Parathyroid adenoma (tissue), 2 donors: ENCODE measurements at regions not wholly inside any gene's neighbourhood (a gene's known extent, or its start where the extent isn't known, plus 50 kb on each side); places are given as distances from the start of the nearest gene placed in this dataset.
A peak's percentile ranks its signal among the peaks of the same experiment; 100 is the strongest.

Experiments
- H2AFZ ChIP-seq: fragments of 300-600 bp; sonication (generic); one replicate; pipeline ENCODE4 v1.7.0; 2017; ENCODE audit warnings: antibody characterized with exemption, mild to moderate bottlenecking
- H3K27ac ChIP-seq: fragments of 300-600 bp; sonication (generic); one replicate; pipeline ENCODE4 v1.7.0; 2017
- H3K27me3 ChIP-seq: fragments of 300-600 bp; sonication (generic); one replicate; pipeline ENCODE4 v1.7.0; 2017; ENCODE audit warnings: low read length; ENCODE audit not compliant: control insufficient read depth, insufficient read depth
- H3K36me3 ChIP-seq: fragments of 300-600 bp; sonication (generic); one replicate; pipeline ENCODE4 v1.7.0; 2017; ENCODE audit warnings: low read length; ENCODE audit not compliant: control insufficient read depth, insufficient read depth
- H3K4me1 ChIP-seq: fragments of 300-600 bp; sonication (generic); one replicate; pipeline ENCODE4 v1.7.0; 2017; ENCODE audit warnings: control low read depth
- H3K4me2 ChIP-seq: fragments of 300-600 bp; sonication (generic); one replicate; pipeline ENCODE4 v1.7.0; 2017; ENCODE audit warnings: low read length
- H3K4me3 ChIP-seq: fragments of 300-600 bp; sonication (generic); one replicate; pipeline ENCODE4 v1.7.0; 2017; ENCODE audit warnings: low read depth, low read length
- H3K79me2 ChIP-seq: fragments of 300-600 bp; sonication (generic); one replicate; pipeline ENCODE4 v1.7.0; 2017; ENCODE audit warnings: control low read depth
- H3K9ac ChIP-seq: fragments of 300-600 bp; sonication (generic); one replicate; pipeline ENCODE4 v1.7.0; 2017; ENCODE audit warnings: mild to moderate bottlenecking
- H3K9me3 ChIP-seq: fragments of 300-600 bp; sonication (generic); one replicate; pipeline ENCODE4 v1.7.0; 2017; ENCODE audit warnings: low read length; ENCODE audit not compliant: control insufficient read depth
- CTCF ChIP-seq: fragments of 300-600 bp; sonication (generic); IDR thresholded peaks from one replicate; pipeline ENCODE4 v1.7.0; 2017; ENCODE audit warnings: antibody characterized with exemption, mild to moderate bottlenecking
- donor health status: primary hyperparathyroidism.

DNA sequence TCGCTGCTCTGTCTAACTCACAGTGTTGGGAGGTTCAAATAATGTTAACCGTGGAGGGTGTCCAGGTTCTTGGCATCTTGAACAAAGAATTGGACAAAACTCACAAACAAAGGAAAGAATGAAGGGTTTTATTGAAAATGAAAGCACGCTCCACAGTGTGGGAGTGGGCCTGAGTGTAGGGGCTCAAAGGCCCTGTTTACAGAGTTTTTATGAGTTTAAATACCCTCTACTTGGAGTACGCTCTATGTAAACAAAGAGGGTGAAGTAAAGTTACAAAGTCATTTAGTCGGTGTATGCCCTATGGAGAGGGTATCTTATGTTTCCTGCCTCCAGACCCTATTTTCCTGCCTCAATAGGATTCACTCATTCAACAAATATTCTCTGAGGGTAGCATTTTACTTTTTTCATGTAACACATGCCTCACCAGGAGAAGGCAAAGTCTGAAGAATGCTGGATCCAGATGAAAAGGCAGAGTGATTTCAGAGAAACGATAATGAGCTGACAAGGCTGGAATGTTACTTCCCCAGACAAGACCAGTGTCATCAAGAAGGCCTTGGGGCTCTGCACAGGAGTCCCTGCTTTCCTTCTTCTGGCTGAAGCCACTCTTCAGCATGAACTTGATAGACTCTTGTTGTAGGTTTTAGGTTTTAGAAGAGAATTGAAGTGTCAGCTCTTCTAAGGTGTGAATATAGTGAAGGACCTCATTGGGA, 163.6 kb downstream of the FAM43A start:
- H3K36me3 ChIP-seq = no peaks in the 10 kb centered on the region
- no peaks in the 10 kb centered on the region for H3K27me3 ChIP-seq
- H3K79me2 ChIP-seq = no peaks in the 10 kb centered on the region
- no peak overlapping the region for H2AFZ ChIP-seq
- H3K9me3 ChIP-seq = no peaks in the 10 kb centered on the region
- H3K4me2 ChIP-seq = no peak overlapping the region
- TF ChIP-seq CTCF = no peak
- no peak overlapping the region for H3K4me3 ChIP-seq
- H3K4me1 ChIP-seq = no peaks in the 10 kb centered on the region
- no peak overlapping the region for H3K27ac ChIP-seq
- H3K9ac ChIP-seq = no peak overlapping the region

DNA sequence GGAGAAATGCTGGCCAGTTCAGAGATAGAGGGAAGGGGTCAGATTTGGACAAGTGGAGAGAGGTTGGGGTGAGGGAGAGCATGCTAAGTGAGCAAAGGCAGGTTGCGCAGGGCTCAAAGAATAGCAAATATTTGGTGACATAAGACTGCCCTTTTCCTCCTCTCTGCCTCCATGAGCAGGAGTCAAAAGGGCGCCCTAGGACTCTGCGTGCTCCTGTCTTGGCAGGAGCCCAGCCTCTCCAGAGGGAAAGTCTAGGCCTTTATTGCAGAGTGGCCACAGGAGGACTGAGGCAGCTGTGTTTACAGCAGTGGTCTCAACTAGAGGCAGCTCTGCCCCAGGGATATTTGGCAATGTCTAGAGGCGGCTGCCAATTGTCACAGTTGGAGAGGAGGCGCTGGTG, 165.6 kb downstream of the FAM43A start:
- Histone ChIP-seq H3K27ac (no peak overlapping the region), H3K4me1 (no peaks in the 10 kb centered on the region), H2AFZ (no peak overlapping the region), H3K9me3 (no peaks in the 10 kb centered on the region), H3K4me3 (no peak overlapping the region), H3K27me3 (no peaks in the 10 kb centered on the region), H3K36me3 (no peaks in the 10 kb centered on the region), H3K79me2 (no peaks in the 10 kb centered on the region), H3K9ac (no peak overlapping the region), H3K4me2 (no peak overlapping the region)
- no peak for TF ChIP-seq CTCF

GRCh38 chr3:194851941-194852340, 166.3 kb downstream of the FAM43A start:
- Histone ChIP-seq H3K9me3 (no peaks in the 10 kb centered on the region), H3K4me1 (no peaks in the 10 kb centered on the region), H3K4me2 (no peak overlapping the region), H3K27me3 (no peaks in the 10 kb centered on the region), H3K27ac (no peak overlapping the region), H3K4me3 (no peak overlapping the region), H3K79me2 (no peaks in the 10 kb centered on the region), H2AFZ (no peak overlapping the region), H3K9ac (no peak overlapping the region), H3K36me3 (no peaks in the 10 kb centered on the region)
- no peak for TF ChIP-seq CTCF

DNA sequence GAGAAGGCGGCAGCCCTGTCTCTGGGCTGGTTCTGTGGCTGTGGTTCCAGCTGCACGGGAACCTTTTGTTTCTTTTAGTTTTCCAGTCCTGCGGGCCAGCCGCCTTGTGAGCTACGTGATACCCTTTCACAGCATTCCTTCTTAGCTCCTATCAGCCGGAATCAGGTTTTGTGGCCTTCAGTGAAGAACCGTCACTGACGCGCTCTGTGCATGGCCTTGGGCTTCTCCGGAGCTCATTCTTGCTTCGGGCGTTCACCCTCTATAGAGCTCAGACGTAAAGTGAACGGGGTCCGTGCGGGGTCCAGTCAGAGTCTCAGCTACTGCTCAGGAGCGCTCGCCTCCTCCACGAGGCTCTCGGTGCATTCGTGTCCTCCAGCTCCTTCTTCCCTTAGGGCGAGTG, 166.7 kb downstream of the FAM43A start:
- Histone ChIP-seq H3K4me3 (no peak overlapping the region), H3K9ac (no peak overlapping the region), H3K27ac (no peak overlapping the region), H3K4me1 (no peaks in the 10 kb centered on the region), H2AFZ (peak overlapping the region; percentile 25), H3K9me3 (no peaks in the 10 kb centered on the region), H3K79me2 (no peaks in the 10 kb centered on the region), H3K4me2 (no peak overlapping the region), H3K36me3 (no peaks in the 10 kb centered on the region), H3K27me3 (no peaks in the 10 kb centered on the region)
- no peak for TF ChIP-seq CTCF
